ENCODE measurements at regions not wholly inside any gene's neighbourhood (a gene's known extent, or its start where the extent isn't known, plus 50 kb on each side); places are given as distances from the start of the nearest gene placed in this dataset.
"Not testable (repeated sequence)": the region's sequence is repeated elsewhere in the genome, so short reads cannot be mapped to it uniquely, and the experiment has no call there.

DNA sequence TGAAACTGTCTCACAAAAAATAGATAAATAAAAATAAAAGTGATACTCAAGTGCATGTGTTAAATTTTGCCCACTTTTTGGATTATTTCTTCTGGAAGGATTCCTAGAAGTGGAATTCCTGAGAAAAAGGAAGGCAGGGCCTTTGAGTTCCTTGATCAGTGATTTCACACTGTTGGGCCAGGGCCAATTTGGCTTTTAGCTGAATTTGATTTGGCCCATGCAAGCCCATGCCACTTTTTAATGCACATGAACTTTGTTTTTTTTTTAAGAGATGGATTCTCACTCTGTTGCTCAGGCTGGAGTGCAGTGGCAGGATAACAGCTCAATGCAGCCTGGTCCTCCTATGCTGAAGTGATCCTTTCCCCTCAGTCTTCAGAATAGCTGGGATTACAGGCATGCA is 96.3 kb downstream of the TNFRSF13B start:
- Mint-ChIP-seq H3K27ac (no peak overlapping the region), H3K4me3 (no peak overlapping the region), H3K27me3 (ENCODE audit: low read depth) (no peaks in the 10 kb centered on the region), H3K4me1 (ENCODE audit: low read depth) (no peaks in the 10 kb centered on the region), H3K36me3 (ENCODE audit: low read depth) (no peaks in the 10 kb centered on the region), H3K9me3 (no peaks in the 10 kb centered on the region)
- DNase-seq (ENCODE audit: low spot score) = no peak

DNA sequence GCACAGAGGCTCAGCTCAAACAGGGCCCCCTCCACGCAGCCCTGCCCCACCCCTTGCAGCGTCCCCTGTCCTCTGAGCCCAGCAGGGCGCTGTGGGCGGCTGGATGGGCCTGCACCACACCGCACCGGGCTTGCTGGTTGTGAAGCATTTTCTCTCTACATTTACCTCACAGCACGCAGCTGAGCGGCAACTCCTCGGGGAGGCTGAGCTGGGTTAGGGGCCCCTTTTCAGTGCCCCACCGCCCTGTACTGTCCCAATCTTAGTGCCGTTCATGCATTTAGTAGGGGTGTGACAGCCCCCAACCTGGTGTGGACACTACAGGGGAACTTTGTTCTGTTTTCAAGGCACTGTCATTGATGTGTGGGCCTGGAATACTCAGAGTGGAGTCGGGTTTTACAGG is 97.7 kb downstream of the TNFRSF13B start:
- H3K27me3 Mint-ChIP-seq (ENCODE audit: low read depth); H3K27ac Mint-ChIP-seq; H3K36me3 Mint-ChIP-seq (ENCODE audit: low read depth); H3K4me3 Mint-ChIP-seq; DNase-seq (ENCODE audit: low spot score); H3K9me3 Mint-ChIP-seq; H3K4me1 Mint-ChIP-seq (ENCODE audit: low read depth): not testable (repeated sequence)

DNA sequence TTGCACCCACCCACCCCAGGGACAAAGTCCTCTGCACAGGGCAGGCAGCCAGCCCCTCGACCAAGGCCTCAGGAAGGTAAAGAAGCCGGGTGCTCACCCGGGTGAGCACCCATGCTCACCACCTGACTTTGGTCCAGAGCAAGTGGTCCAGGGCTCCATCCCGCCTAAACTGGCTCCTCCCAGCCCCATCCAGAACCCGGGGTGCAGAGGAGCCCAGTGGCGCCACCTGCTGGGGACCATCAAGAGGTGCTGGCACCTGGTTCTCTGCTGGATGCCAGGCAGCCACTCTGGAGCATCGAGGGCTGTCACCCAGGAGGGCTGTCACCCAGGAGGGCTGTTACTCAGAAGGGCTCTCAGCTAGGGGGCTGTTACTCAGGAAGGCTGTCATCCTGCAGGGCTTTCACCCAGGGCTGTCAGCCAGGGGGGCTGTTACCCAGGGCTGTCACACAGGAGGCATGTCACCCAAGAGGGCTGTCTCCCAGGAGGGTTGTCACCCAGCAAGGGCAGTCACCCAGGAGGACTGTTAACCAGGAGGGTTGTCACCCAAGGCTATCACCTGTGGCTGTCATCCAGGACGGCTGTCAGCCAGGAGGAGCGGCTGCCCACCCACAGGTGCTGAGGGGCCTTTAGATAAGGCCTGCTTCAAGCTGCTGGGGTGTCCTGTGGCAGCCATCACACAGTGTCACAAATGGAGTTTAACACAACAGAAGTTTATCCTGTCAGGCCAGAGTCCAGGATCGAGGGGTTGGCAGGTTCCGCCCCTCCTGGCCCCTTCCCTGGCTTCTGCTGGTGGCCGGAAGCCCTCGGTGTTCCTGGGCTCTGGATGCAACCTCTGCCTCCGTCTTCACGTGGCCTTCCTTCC is 98.5 kb downstream of the TNFRSF13B start:
- no peaks in the 10 kb centered on the region for H3K9me3 Mint-ChIP-seq

DNA sequence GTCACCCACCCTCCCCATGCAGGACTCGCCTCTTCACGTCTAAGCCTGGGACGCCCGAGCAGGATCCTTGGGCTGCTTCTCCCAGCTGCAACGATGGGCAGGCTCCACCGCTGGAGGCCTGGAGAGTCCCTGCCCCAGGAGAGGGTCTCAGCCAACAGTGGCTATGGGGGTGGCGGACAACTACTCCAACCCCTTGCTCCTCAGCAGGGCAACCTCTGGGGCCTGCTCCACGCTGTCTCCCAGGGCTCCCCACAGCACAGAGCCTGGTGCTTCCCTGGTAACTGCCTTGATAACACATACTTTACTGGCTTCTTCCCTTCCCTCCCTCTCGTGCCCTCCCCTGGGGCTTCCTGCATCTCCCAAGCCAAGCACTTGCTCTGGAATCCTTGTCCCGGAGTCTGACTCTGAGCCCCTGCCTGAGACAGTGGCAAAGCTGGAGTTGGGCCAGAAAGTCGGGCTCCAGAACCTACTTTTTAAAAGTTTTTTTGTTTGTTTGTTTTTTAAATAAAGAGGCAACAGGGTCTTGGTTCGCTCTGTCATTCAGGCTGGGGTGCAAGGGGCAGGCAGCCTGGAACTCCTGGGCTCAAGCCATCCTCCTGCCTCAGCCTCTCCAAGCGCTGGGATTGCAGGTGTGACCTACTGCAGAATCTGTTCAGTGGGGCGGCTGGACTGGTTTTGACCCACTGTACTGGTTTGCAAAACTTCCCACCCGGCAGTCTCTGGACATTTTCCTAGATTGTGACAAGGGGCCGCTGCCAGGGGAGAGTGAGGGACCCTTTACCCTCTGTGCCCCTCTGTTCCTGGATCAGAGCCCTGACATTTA is 99.4 kb downstream of the TNFRSF13B start:
- H3K27me3 Mint-ChIP-seq (ENCODE audit: low read depth) = no peaks in the 10 kb centered on the region
- no peaks in the 10 kb centered on the region for H3K4me1 Mint-ChIP-seq (ENCODE audit: low read depth)
- no peak overlapping the region for H3K4me3 Mint-ChIP-seq
- H3K27ac Mint-ChIP-seq = no peak overlapping the region
- no peak for DNase-seq (ENCODE audit: low spot score)
- no peaks in the 10 kb centered on the region for H3K9me3 Mint-ChIP-seq
- H3K36me3 Mint-ChIP-seq (ENCODE audit: low read depth) = no peaks in the 10 kb centered on the region

More for the DNA sequence above, 98.5 kb downstream of the TNFRSF13B start:
- peak; percentile 8 for DNase-seq (ENCODE audit: low spot score)
- Mint-ChIP-seq H3K27ac (no peak overlapping the region), H3K4me1 (ENCODE audit: low read depth) (no peaks in the 10 kb centered on the region), H3K36me3 (ENCODE audit: low read depth) (no peaks in the 10 kb centered on the region), H3K4me3 (no peak overlapping the region), H3K27me3 (ENCODE audit: low read depth) (no peaks in the 10 kb centered on the region)

DNA sequence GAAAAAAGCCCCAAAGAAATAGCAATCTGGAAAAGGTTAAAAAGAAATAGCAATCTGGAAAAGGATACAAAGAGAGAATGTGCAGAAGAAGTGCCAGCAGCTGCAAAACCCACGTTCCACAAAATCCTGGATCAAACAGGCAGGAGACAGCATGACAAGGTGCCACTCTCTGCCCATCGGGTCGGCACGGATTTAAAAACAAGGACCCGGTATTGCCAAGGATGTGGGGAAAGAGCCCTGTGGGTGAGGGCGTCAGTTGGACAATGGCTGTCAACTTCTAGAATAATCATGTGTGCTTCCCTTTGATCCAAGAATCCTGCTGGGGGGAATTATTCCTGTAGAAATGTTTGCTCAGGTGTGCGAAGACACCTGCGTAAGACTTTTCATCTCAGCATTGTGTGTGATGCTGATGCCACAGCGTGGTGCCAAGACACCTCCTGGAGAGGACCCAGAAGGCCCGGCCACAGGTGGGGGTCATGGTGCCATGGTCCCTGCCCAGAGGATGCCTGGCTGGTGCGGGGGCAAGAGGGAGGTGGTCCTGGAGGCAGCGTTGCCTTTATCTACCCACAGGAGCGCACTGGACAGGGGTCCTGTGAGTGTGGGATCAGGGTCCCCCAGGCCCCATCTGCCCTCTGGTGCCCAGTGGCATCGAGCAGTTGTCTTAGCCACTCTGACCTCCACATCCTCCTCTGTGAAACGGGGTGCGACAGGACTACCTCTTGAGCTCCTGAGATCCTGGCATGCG is 100.3 kb downstream of the TNFRSF13B start:
- H3K27ac Mint-ChIP-seq; H3K27me3 Mint-ChIP-seq (ENCODE audit: low read depth); DNase-seq (ENCODE audit: low spot score): not testable (repeated sequence)

DNA sequence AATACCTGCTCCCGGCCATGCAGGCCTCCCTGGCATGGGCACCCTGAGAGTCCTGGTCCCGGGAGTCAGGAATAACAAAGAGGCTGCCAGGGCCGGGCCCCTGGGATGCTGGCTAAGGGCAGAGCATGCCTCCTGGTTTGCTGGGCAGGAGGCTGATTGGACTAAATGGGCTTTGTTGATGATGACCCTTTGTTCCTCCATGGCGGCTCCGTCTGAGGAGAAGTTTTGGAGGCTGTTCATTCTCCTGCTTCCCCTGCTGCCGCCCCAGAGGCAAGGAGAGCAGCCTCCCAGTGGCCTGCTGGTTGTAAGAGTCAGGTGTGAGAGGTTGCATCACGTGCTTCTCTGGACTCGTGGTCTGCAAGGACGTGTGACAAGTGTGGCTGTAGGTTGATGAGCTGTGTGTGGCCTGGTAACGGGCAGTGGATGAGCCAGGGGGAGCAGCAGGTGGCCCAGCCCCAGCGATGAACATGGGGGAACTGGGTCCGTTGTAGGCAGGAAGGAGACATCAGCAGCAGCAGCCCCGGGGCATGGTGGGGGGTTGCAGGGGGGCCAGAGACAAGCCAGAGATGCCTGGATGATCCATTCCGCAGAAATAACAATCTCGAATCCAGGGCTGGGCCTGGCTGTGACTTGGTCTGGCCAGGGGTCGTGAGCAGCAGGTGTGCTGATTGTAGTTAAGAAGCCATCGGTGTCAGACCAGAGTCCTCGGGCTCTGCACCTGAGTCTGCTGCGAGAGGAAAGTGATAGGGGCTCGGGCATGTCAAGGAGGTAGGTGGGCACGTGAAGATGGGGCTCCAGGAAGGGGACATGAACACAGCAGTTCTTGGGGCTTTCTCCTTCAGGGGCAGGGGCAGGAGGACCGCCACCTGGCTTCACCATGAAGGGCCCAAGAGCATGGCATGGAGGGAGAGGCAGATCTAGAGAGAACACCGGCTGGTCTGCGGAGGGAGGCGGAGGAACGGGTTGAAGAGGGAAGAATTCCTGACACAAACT is 101.4 kb downstream of the TNFRSF13B start:
- Mint-ChIP-seq H3K27ac (no peak overlapping the region), H3K4me3 (no peak overlapping the region), H3K9me3 (no peaks in the 10 kb centered on the region), H3K27me3 (ENCODE audit: low read depth) (no peaks in the 10 kb centered on the region), H3K36me3 (ENCODE audit: low read depth) (no peaks in the 10 kb centered on the region), H3K4me1 (ENCODE audit: low read depth) (no peaks in the 10 kb centered on the region)
- DNase-seq (ENCODE audit: low spot score) = no peak

More for the DNA sequence above, 100.3 kb downstream of the TNFRSF13B start:
- H3K9me3 Mint-ChIP-seq; H3K4me1 Mint-ChIP-seq (ENCODE audit: low read depth); H3K4me3 Mint-ChIP-seq; H3K36me3 Mint-ChIP-seq (ENCODE audit: low read depth): not testable (repeated sequence)

DNA sequence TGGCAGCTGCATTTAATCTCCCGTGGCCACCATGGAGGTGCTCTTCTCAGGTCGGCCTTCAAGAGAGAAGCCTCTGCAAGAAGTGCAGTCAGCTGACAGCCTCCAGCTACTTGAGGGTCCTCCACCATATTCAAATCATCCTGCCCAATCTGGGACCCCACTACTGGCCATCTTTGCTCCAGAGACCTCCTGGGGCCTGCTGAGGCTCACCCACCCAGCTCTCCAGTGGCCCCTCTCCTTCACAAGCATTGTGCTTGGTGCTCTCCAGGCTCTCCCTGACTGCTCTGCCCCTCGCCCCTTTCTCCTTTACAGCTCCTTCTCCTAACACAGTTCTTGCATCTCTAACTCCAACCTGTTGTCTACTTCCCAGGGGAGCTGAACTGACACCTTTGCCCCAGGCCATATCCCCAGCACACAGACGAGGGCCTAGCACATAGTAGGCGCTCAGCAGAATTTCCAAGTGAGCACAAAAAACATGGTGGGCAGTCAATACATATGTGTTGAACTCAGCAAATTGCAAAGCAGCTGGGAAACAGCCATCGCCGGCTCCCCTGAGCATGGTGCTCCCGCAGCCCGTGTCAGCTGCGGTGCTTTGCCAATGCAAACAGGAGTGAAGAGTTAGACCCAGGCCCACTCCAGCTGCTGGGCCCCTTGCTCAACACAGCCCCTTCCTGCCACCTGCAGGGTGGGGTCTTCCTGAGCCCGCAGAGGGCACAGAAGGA is 102.2 kb downstream of the TNFRSF13B start:
- H3K27me3 Mint-ChIP-seq (ENCODE audit: low read depth); DNase-seq (ENCODE audit: low spot score); H3K4me3 Mint-ChIP-seq: not testable (repeated sequence)

DNA sequence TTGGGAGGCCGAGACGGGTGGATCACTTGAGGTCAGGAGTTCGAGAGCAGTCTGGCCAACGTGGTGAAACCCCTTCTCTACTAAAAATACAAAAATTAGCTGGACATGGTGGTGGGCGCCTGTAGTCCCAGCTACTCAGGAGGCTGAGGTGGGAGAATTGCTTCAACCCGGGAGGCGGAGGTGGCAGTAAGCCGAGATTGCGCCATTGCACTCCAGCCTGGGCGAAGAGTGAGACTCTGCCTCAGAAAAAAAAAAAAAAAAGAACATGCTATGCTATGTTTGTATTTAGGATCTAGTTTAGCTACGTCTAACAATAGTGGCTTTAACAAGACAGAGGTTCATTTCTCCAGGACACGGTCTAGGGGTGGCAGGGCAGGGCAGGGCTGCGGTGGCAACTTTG is 103.3 kb downstream of the TNFRSF13B start:
- not testable (repeated sequence) for H3K4me3 Mint-ChIP-seq; H3K4me1 Mint-ChIP-seq (ENCODE audit: low read depth); H3K36me3 Mint-ChIP-seq (ENCODE audit: low read depth); DNase-seq (ENCODE audit: low spot score); H3K27ac Mint-ChIP-seq; H3K9me3 Mint-ChIP-seq; H3K27me3 Mint-ChIP-seq (ENCODE audit: low read depth)

More for the DNA sequence above, 102.2 kb downstream of the TNFRSF13B start:
- not testable (repeated sequence) for H3K9me3 Mint-ChIP-seq; H3K27ac Mint-ChIP-seq; H3K4me1 Mint-ChIP-seq (ENCODE audit: low read depth); H3K36me3 Mint-ChIP-seq (ENCODE audit: low read depth)

DNA sequence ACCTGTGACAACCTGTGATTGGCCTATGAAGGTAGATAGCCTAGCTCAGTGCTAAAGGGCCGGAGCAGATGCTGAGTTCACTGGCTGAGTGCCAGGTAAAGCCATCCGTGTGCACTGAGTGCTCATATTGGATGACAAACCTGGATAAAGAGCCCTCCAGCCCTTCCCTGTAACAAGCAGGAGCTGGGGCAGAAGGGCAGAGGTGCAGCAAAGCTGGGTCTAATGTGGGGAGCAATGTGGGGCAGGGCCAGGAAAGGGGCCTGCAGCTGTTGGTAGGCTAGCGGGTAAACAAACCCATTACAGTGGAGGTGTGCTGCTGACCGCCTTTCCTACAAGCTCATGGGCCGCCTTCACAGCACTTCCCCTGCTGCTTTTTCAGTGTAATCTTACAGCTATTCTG is 104.4 kb downstream of the TNFRSF13B start:
- not testable (repeated sequence) for DNase-seq (ENCODE audit: low spot score); H3K4me3 Mint-ChIP-seq; H3K9me3 Mint-ChIP-seq; H3K27ac Mint-ChIP-seq; H3K27me3 Mint-ChIP-seq (ENCODE audit: low read depth); H3K4me1 Mint-ChIP-seq (ENCODE audit: low read depth); H3K36me3 Mint-ChIP-seq (ENCODE audit: low read depth)

DNA sequence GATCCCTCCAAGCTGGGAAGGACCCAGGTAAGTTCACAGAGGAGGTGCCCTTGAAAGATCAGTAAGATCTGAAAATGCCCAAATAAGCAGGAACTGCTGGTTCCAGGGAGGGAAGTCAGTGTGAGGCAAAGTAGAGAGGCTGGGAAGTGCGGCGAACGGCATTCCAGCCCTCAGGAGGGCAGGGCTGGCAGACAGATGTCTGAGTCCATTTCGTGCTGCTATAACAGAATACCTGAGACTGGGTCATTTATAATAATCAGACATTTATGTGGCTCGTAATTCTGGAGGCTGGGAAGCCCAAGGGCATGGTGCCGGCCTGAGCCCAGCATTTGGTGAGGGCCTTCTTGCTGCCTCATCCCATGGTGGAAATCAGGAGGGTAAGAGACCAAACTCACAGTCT is 105.1 kb downstream of the TNFRSF13B start:
- H3K27me3 Mint-ChIP-seq (ENCODE audit: low read depth); H3K36me3 Mint-ChIP-seq (ENCODE audit: low read depth); H3K4me3 Mint-ChIP-seq; H3K27ac Mint-ChIP-seq; H3K4me1 Mint-ChIP-seq (ENCODE audit: low read depth); DNase-seq (ENCODE audit: low spot score); H3K9me3 Mint-ChIP-seq: not testable (repeated sequence)

DNA sequence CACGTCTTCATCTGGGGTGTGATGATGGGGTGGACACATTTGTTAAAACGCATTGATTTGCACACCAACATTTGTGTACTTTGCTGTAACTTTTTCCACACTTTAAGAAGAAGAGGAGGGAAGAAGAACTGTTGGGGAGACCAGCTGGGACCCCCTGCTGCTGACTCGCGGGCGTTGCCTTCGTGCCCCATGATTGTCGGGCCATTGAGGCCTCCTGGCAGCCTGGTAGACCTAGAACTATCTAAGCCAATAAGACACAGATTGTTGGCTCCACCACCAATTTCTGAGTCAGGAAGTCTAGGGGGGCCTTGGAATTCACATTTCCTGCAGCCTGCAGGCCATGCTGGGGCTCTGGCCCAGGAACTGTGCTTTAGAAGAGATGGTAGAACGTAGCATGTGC is 105.5 kb downstream of the TNFRSF13B start:
- Mint-ChIP-seq H3K36me3 (ENCODE audit: low read depth) (no peaks in the 10 kb centered on the region), H3K4me3 (no peak overlapping the region), H3K4me1 (ENCODE audit: low read depth) (no peaks in the 10 kb centered on the region), H3K27me3 (ENCODE audit: low read depth) (no peaks in the 10 kb centered on the region), H3K9me3 (no peaks in the 10 kb centered on the region), H3K27ac (no peak overlapping the region)
- no peak for DNase-seq (ENCODE audit: low spot score)

DNA sequence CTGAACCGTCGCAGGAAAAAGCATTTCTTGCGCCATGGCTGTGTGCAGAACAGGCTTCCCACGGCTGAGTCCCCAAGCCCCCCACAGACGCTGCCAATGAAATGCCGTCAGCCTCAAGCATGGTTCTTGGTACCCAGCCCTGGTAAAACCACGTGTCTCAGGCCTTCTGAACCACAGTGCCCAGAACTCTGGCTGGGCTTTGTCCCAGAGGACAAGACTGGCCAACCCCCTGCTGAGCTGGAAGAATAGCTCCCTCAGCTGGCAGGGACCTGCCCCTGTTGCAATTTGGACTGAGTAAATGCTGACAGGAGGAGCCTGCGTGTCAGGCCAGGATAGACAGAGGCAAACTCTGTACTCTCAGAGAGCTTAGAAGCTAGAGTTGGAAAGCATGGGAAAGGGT is 106.2 kb downstream of the TNFRSF13B start:
- not testable (repeated sequence) for H3K4me3 Mint-ChIP-seq; H3K27me3 Mint-ChIP-seq (ENCODE audit: low read depth); H3K9me3 Mint-ChIP-seq; H3K36me3 Mint-ChIP-seq (ENCODE audit: low read depth); H3K4me1 Mint-ChIP-seq (ENCODE audit: low read depth); H3K27ac Mint-ChIP-seq; DNase-seq (ENCODE audit: low spot score)
